Transverse colon (tissue), 4 donors: ENCODE measurements at regions not wholly inside any gene's neighbourhood (a gene's known extent, or its start where the extent isn't known, plus 50 kb on each side); places are given as distances from the start of the nearest gene placed in this dataset.

Experiments
- CTCF ChIP-seq, 5 experiments: fragments of 200-600 bp in 3 of 5; fragments of 450-650 bp in 2 of 5; sonication (generic) in 3 of 5; IDR thresholded peaks; 1 replicate in 2 of 5; 2 replicates in 3 of 5; pipeline ENCODE4 v1.5.1; 2016 to 2017; ENCODE audit warnings: antibody characterized with exemption in 5 of 5, inconsistent platforms in 3 of 5, mild to moderate bottlenecking in 2 of 5, moderate library complexity in 1 of 5
- EP300 ChIP-seq: sonication (generic); formaldehyde crosslinking; IDR thresholded peaks from one replicate; pipeline ENCODE4 v1.6.1; 2017; ENCODE audit warnings: antibody characterized with exemption, low read depth
- POLR2A ChIP-seq: fragments of 450-650 bp; IDR thresholded peaks from one replicate; pipeline ENCODE4 v1.6.1; 2016; ENCODE audit warnings: antibody characterized with exemption, mild to moderate bottlenecking, moderate library complexity
- POLR2AphosphoS5 ChIP-seq, 3 donors: sonication (generic); formaldehyde crosslinking; IDR thresholded peaks; one replicate each; pipeline ENCODE4 v1.6.1; 2016; ENCODE audit warnings: antibody characterized with exemption in 3 of 3

DNA sequence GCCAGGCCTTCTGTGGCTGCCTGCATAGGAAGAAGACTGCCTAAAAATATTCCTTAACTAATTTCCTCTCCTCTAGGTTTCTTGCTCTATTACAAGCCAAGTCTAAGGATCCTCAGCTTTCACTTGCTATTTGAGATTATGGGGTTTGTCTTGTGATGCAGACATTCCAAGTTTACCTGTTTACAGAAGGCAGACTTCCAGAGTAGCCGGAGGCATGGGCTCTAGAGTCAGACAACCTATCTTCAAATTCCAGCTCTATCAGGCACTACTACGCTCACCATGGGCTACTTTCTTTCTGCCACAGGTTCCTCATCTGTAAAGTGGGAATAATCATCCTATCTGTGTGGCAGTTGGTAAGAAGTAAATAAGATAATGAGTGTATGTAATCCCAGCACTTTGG is 95.6 kb upstream of the BCL6 start:
- TF ChIP-seq CTCF (IDR thresholded peaks at IDR 0.05), result no peak
- no peak for TF ChIP-seq POLR2A
- no peak for TF ChIP-seq EP300
- no peak for TF ChIP-seq POLR2AphosphoS5 (IDR thresholded peaks at IDR 0.05)
